ENCODE measurements at regions not wholly inside any gene's neighbourhood (a gene's known extent, or its start where the extent isn't known, plus 50 kb on each side); places are given as distances from the start of the nearest gene placed in this dataset.

- TF ChIP-seq POLR2AphosphoS5 (IDR thresholded peaks at IDR 0.05; ENCODE audit: low read depth, low read length) (no peak), SIN3A (IDR thresholded peaks at IDR 0.05; ENCODE audit: borderline replicate concordance, insufficient read depth, low read depth, low read length) (no peak), REST (IDR thresholded peaks at IDR 0.05; ENCODE audit: insufficient read depth in 1 of 2, low read depth in 2 of 2, low read length in 1 of 2) (no peak), TCF7L2 (IDR thresholded peaks at IDR 0.05; ENCODE audit: low read depth, low read length) (no peak)
- TF ChIP-seq, protein P1, sequence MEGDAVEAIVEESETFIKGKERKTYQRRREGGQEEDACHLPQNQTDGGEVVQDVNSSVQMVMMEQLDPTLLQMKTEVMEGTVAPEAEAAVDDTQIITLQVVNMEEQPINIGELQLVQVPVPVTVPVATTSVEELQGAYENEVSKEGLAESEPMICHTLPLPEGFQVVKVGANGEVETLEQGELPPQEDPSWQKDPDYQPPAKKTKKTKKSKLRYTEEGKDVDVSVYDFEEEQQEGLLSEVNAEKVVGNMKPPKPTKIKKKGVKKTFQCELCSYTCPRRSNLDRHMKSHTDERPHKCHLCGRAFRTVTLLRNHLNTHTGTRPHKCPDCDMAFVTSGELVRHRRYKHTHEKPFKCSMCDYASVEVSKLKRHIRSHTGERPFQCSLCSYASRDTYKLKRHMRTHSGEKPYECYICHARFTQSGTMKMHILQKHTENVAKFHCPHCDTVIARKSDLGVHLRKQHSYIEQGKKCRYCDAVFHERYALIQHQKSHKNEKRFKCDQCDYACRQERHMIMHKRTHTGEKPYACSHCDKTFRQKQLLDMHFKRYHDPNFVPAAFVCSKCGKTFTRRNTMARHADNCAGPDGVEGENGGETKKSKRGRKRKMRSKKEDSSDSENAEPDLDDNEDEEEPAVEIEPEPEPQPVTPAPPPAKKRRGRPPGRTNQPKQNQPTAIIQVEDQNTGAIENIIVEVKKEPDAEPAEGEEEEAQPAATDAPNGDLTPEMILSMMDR (IDR thresholded peaks at IDR 0.05) = no peak
Observed at GRCh38 chr2:177078855-177079254, 133.7 kb upstream of the HNRNPA3 start.
